GM18502 (cell line): ENCODE measurements at regions not wholly inside any gene's neighbourhood (a gene's known extent, or its start where the extent isn't known, plus 50 kb on each side); places are given as distances from the start of the nearest gene placed in this dataset.
A peak's percentile ranks its signal among the peaks of the same experiment; 100 is the strongest.
"Not testable (repeated sequence)": the region's sequence is repeated elsewhere in the genome, so short reads cannot be mapped to it uniquely, and the experiment has no call there.

Experiments used
- ATAC-seq: cut with Tn5 transposase; IDR thresholded peaks from one replicate; pipeline ENCODE4 v1.9.1; 2021; ENCODE audit warnings: mild to moderate bottlenecking; ENCODE audit not compliant: unreplicated experiment, poor library complexity

GRCh38 chr10:55203874-55204273 lies 402.8 kb upstream of the PCDH15 start:
- ATAC-seq = no peak

GRCh38 chr10:55203319-55203718 lies 402.3 kb upstream of the PCDH15 start:
- peak; percentile 86 for ATAC-seq

- no peak for ATAC-seq
These were observed 399.0 kb upstream of the PCDH15 start for GRCh38 chr10:55200020-55200419.

GRCh38 chr10:55191236-55191860 lies 390.3 kb upstream of the PCDH15 start:
- no peak for ATAC-seq

- no peak for ATAC-seq
These were observed 383.0 kb upstream of the PCDH15 start for GRCh38 chr10:55183993-55184392.

GRCh38 chr10:55180357-55180756 lies 379.3 kb upstream of the PCDH15 start:
- no peak for ATAC-seq

GRCh38 chr10:55174419-55174818 lies 373.4 kb upstream of the PCDH15 start:
- ATAC-seq = no peak

GRCh38 chr10:55169493-55169892 lies 368.5 kb upstream of the PCDH15 start:
- no peak for ATAC-seq

GRCh38 chr10:55168343-55168742 lies 367.3 kb upstream of the PCDH15 start:
- ATAC-seq = no peak

- ATAC-seq = no peak
These were observed 362.5 kb upstream of the PCDH15 start for GRCh38 chr10:55163388-55163979.

- not testable (repeated sequence) for ATAC-seq
These were observed 361.3 kb upstream of the PCDH15 start for GRCh38 chr10:55162321-55162720.

- ATAC-seq = no peak
These were observed 359.7 kb upstream of the PCDH15 start for GRCh38 chr10:55160655-55161283.

GRCh38 chr10:55158633-55159032 lies 357.6 kb upstream of the PCDH15 start:
- no peak for ATAC-seq

- no peak for ATAC-seq
These were observed 345.0 kb upstream of the PCDH15 start for GRCh38 chr10:55146032-55146431.

GRCh38 chr10:55144001-55144400 lies 343.0 kb upstream of the PCDH15 start:
- ATAC-seq = no peak

GRCh38 chr10:55141892-55142291 lies 340.9 kb upstream of the PCDH15 start:
- ATAC-seq = no peak

- ATAC-seq = no peak
These were observed 336.0 kb upstream of the PCDH15 start for GRCh38 chr10:55137063-55137462.

GRCh38 chr10:55104738-55105137 lies 303.7 kb upstream of the PCDH15 start:
- no peak for ATAC-seq

GRCh38 chr10:55098452-55098851 lies 297.4 kb upstream of the PCDH15 start:
- no peak for ATAC-seq

GRCh38 chr10:55091691-55092328 lies 290.8 kb upstream of the PCDH15 start:
- ATAC-seq = peak; percentile 65

GRCh38 chr10:55078121-55078520 lies 277.1 kb upstream of the PCDH15 start:
- ATAC-seq = no peak
